ENCODE measurements at regions not wholly inside any gene's neighbourhood (a gene's known extent, or its start where the extent isn't known, plus 50 kb on each side); places are given as distances from the start of the nearest gene placed in this dataset.

DNA sequence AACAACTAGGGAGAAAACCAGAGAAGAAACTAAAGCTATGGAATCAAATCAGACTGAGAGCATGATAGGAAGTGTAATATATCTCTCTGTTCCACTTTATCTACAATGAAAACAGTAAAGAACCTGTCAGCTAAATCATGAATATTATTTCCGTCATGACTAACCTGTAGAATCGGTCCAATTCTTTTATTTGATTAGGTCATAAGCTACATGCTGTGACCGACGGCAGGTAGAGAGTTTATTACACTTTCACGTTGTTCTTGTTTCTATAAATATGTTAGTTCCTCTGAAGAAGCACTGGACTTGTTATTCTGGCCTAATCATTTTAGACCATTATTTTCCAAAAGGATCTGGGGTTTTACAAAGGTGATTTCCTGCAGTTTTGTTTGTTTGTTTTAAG, 91.1 kb downstream of the DMRTA1 start:
- TF ChIP-seq, protein P1, sequence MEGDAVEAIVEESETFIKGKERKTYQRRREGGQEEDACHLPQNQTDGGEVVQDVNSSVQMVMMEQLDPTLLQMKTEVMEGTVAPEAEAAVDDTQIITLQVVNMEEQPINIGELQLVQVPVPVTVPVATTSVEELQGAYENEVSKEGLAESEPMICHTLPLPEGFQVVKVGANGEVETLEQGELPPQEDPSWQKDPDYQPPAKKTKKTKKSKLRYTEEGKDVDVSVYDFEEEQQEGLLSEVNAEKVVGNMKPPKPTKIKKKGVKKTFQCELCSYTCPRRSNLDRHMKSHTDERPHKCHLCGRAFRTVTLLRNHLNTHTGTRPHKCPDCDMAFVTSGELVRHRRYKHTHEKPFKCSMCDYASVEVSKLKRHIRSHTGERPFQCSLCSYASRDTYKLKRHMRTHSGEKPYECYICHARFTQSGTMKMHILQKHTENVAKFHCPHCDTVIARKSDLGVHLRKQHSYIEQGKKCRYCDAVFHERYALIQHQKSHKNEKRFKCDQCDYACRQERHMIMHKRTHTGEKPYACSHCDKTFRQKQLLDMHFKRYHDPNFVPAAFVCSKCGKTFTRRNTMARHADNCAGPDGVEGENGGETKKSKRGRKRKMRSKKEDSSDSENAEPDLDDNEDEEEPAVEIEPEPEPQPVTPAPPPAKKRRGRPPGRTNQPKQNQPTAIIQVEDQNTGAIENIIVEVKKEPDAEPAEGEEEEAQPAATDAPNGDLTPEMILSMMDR (IDR thresholded peaks at IDR 0.05), result no peak
- H3K27ac ChIP-seq (ENCODE audit: low read length), result no peak overlapping the region
- H3K36me3 ChIP-seq (ENCODE audit: control insufficient read depth, insufficient read depth, low read length), result no peaks in the 10 kb centered on the region
- WGBS (ENCODE audit: insufficient coverage), result 85% methylated on average over 4 of the region's 5 CpGs
- no peak overlapping the region for H3K4me3 ChIP-seq (ENCODE audit: low read length)
- DNase-seq, result no peak
- H3K27me3 ChIP-seq (ENCODE audit: control insufficient read depth, insufficient read depth, low read length), result no peaks in the 10 kb centered on the region
- Mint-ChIP-seq H3K27me3 (ENCODE audit: low read depth in 2 of 2) (no peaks in the 10 kb centered on the region), H3K4me3 (no peak overlapping the region), H3K27ac (no peak overlapping the region), H3K9me3 (peaks cover 15 to 16% of the 10 kb centered on the region in 2 donors), H3K4me1 (no peaks in the 10 kb centered on the region), H3K36me3 (no peaks in the 10 kb centered on the region)
- no peaks in the 10 kb centered on the region for H3K9me3 ChIP-seq (ENCODE audit: control insufficient read depth, insufficient read depth, low read length)
- intact Hi-C loops (cut with micrococcal nuclease), result no loop called here
- no peaks in the 10 kb centered on the region for H3K4me1 ChIP-seq (ENCODE audit: control insufficient read depth, insufficient read depth, low read length)
- ATAC-seq, result no peak

- H3K27ac ChIP-seq (ENCODE audit: low read length), result no peak overlapping the region
- peaks cover 6 to 12% of the 10 kb centered on the region in 2 donors for H3K9me3 Mint-ChIP-seq
- no peak overlapping the region for H3K27ac Mint-ChIP-seq
- H3K36me3 Mint-ChIP-seq, result no peaks in the 10 kb centered on the region
- TF ChIP-seq, protein P1 (IDR thresholded peaks at IDR 0.05), result no peak
- no peaks in the 10 kb centered on the region for H3K36me3 ChIP-seq (ENCODE audit: control insufficient read depth, insufficient read depth, low read length)
- no peaks in the 10 kb centered on the region for H3K27me3 ChIP-seq (ENCODE audit: control insufficient read depth, insufficient read depth, low read length)
- H3K4me3 Mint-ChIP-seq, result no peak overlapping the region
- intact Hi-C loops (cut with micrococcal nuclease), result no loop called here
- WGBS (ENCODE audit: insufficient coverage), result 100% methylated on average over 2 of the region's 2 CpGs
- ATAC-seq, result no peak
- no peak overlapping the region for H3K4me3 ChIP-seq (ENCODE audit: low read length)
- DNase-seq, result no peak
- H3K4me1 ChIP-seq (ENCODE audit: control insufficient read depth, insufficient read depth, low read length), result no peaks in the 10 kb centered on the region
- no peaks in the 10 kb centered on the region for H3K4me1 Mint-ChIP-seq
- H3K9me3 ChIP-seq (ENCODE audit: control insufficient read depth, insufficient read depth, low read length), result no peaks in the 10 kb centered on the region
- H3K27me3 Mint-ChIP-seq (ENCODE audit: low read depth in 2 of 2), result no peaks in the 10 kb centered on the region
Observed at GRCh38 chr9:22548625-22549024, 102.0 kb downstream of the DMRTA1 start.

GRCh38 chr9:22574740-22575139, 128.1 kb downstream of the DMRTA1 start:
- WGBS (ENCODE audit: insufficient coverage), result 89% methylated on average over 2 of the region's 2 CpGs
- no peaks in the 10 kb centered on the region for H3K4me1 ChIP-seq (ENCODE audit: control insufficient read depth, insufficient read depth, low read length)
- H3K9me3 Mint-ChIP-seq, result peaks cover 23 to 36% of the 10 kb centered on the region in 2 donors
- DNase-seq, result no peak
- no peak overlapping the region for H3K27ac Mint-ChIP-seq
- H3K27me3 ChIP-seq (ENCODE audit: control insufficient read depth, insufficient read depth, low read length), result no peaks in the 10 kb centered on the region
- H3K36me3 Mint-ChIP-seq, result peaks cover 26% of the 10 kb centered on the region
- no peaks in the 10 kb centered on the region for H3K36me3 ChIP-seq (ENCODE audit: control insufficient read depth, insufficient read depth, low read length)
- no peaks in the 10 kb centered on the region for H3K4me1 Mint-ChIP-seq
- H3K27me3 Mint-ChIP-seq (ENCODE audit: low read depth in 2 of 2), result no peaks in the 10 kb centered on the region
- H3K9me3 ChIP-seq (ENCODE audit: control insufficient read depth, insufficient read depth, low read length), result peaks cover 7% of the 10 kb centered on the region
- intact Hi-C loops (cut with micrococcal nuclease), result no loop called here
- no peak overlapping the region for H3K4me3 Mint-ChIP-seq
- no peak overlapping the region for H3K4me3 ChIP-seq (ENCODE audit: low read length)
- TF ChIP-seq, protein P1 (IDR thresholded peaks at IDR 0.05), result no peak
- no peak for ATAC-seq
- H3K27ac ChIP-seq (ENCODE audit: low read length), result no peak overlapping the region

DNA sequence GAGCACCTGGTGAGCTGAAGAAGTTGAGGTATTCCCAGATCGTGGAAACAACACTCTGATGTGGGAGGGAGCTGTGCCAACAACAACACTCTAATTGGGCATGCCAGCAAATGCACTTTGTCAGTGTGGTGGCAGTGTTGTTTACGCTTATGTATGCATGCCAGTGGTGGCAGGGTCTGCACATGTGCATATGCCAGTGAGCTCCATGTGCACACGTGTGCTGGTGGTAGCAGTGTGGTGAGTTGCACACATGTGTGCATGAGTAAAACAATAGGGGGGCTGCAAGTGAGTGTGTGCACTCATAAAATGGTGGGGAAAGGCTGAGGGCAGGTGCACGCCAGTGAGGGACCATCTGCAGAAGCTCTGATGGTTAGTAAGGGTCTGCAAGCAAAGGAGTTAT, 134.2 kb downstream of the DMRTA1 start:
- Histone ChIP-seq H3K9me3 (ENCODE audit: control insufficient read depth, insufficient read depth, low read length) (peaks cover 10% of the 10 kb centered on the region), H3K4me3 (ENCODE audit: low read length) (no peak overlapping the region), H3K27me3 (ENCODE audit: control insufficient read depth, insufficient read depth, low read length) (no peaks in the 10 kb centered on the region), H3K4me1 (ENCODE audit: control insufficient read depth, insufficient read depth, low read length) (no peaks in the 10 kb centered on the region), H3K27ac (ENCODE audit: low read length) (no peak overlapping the region), H3K36me3 (ENCODE audit: control insufficient read depth, insufficient read depth, low read length) (no peaks in the 10 kb centered on the region)
- no peak for DNase-seq
- TF ChIP-seq, protein P1 (IDR thresholded peaks at IDR 0.05), result no peak
- H3K27me3 Mint-ChIP-seq (ENCODE audit: low read depth in 2 of 2), result no peaks in the 10 kb centered on the region
- ATAC-seq, result no peak
- peaks cover 10 to 28% of the 10 kb centered on the region in 2 donors for H3K9me3 Mint-ChIP-seq
- no peaks in the 10 kb centered on the region for H3K4me1 Mint-ChIP-seq
- 79% methylated on average over 4 of the region's 4 CpGs for WGBS (ENCODE audit: insufficient coverage)
- H3K4me3 Mint-ChIP-seq, result no peak overlapping the region
- intact Hi-C loops (cut with micrococcal nuclease), result no loop called here
- no peak overlapping the region for H3K27ac Mint-ChIP-seq
- no peaks in the 10 kb centered on the region for H3K36me3 Mint-ChIP-seq
